ENCODE measurements at regions not wholly inside any gene's neighbourhood (a gene's known extent, or its start where the extent isn't known, plus 50 kb on each side); places are given as distances from the start of the nearest gene placed in this dataset.

DNA sequence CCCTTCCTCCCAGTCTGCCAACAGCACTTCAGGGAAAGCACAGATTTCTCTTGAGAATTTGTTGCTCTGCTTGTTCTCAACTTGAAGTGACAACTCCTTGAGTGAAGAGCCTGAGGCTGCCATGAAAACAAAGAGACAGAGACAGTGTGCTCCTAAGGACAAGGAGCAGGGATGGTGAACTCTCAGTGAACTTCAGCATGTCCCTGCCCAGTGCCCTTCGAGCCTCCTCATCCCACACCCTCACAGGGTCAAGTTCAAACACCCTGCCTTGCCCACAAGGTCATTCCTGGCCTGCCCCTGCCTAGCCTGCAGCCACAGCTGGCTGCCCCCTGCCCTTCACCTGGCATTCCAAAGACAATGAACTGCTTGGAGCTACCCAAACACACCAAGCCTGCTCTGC lies 343.5 kb upstream of the KLHL29 start:
- Histone ChIP-seq H3K9me2 (ENCODE audit: insufficient read depth) (no peaks in the 10 kb centered on the region), H3K36me3 (ENCODE audit: control insufficient read depth in 1 of 2, insufficient read depth in 2 of 2, low read length in 2 of 2) (no peaks in the 10 kb centered on the region), H3K9ac (ENCODE audit: low read length) (no peak overlapping the region), H3K27me3 (ENCODE audit: insufficient read depth, low read length) (peaks cover 3% of the 10 kb centered on the region; the same call in 1 of the 2 replicates), H3K4me1 (ENCODE audit: control insufficient read depth in 1 of 2, insufficient read depth in 2 of 2, low read length in 2 of 2) (no peaks in the 10 kb centered on the region), H2AFZ (ENCODE audit: low read depth, low read length, poor library complexity, severe bottlenecking) (no peak overlapping the region), H3K4me2 (ENCODE audit: low read length) (no peak overlapping the region), H3K27ac (ENCODE audit: low read depth, low read length) (no peak overlapping the region), H3K9me3 (ENCODE audit: control insufficient read depth in 1 of 2, insufficient read depth in 1 of 2, low read depth in 1 of 2, low read length in 2 of 2) (no peaks in the 10 kb centered on the region), H3K4me3 (replicated peaks in 1 of 2; ENCODE audit: low read depth in 1 of 2, low read length in 2 of 2) (no peak overlapping the region), H3K79me2 (ENCODE audit: insufficient read depth, low read length) (no peaks in the 10 kb centered on the region), H4K20me1 (ENCODE audit: insufficient read depth) (no peaks in the 10 kb centered on the region)
- ChIA-PET RAD21 (ENCODE audit: low non-redundant PET in 1 of 2, low total read pairs in 2 of 2, uncharacterized antibody in 2 of 2, unreplicated experiment in 2 of 2) (no interaction called here), CTCF (no interaction called here), POLR2A (no interaction called here)
- no TSS peak for BruUV-seq (replicated peaks)
- no peak for ATAC-seq
- DNase-seq (ENCODE audit: low read depth, low spot score): no peak
- TF ChIP-seq, protein P1, sequence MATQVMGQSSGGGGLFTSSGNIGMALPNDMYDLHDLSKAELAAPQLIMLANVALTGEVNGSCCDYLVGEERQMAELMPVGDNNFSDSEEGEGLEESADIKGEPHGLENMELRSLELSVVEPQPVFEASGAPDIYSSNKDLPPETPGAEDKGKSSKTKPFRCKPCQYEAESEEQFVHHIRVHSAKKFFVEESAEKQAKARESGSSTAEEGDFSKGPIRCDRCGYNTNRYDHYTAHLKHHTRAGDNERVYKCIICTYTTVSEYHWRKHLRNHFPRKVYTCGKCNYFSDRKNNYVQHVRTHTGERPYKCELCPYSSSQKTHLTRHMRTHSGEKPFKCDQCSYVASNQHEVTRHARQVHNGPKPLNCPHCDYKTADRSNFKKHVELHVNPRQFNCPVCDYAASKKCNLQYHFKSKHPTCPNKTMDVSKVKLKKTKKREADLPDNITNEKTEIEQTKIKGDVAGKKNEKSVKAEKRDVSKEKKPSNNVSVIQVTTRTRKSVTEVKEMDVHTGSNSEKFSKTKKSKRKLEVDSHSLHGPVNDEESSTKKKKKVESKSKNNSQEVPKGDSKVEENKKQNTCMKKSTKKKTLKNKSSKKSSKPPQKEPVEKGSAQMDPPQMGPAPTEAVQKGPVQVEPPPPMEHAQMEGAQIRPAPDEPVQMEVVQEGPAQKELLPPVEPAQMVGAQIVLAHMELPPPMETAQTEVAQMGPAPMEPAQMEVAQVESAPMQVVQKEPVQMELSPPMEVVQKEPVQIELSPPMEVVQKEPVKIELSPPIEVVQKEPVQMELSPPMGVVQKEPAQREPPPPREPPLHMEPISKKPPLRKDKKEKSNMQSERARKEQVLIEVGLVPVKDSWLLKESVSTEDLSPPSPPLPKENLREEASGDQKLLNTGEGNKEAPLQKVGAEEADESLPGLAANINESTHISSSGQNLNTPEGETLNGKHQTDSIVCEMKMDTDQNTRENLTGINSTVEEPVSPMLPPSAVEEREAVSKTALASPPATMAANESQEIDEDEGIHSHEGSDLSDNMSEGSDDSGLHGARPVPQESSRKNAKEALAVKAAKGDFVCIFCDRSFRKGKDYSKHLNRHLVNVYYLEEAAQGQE (IDR thresholded peaks at IDR 0.05; ENCODE audit: low read depth): no peak
- TF ChIP-seq POLR2AphosphoS5 (IDR thresholded peaks at IDR 0.05; ENCODE audit: low read depth, low read length) (no peak), EZH2phosphoT487 (IDR thresholded peaks at IDR 0.05; ENCODE audit: borderline replicate concordance) (no peak), ELF1 (IDR thresholded peaks at IDR 0.05; ENCODE audit: borderline replicate concordance, low read depth) (no peak), CEBPB (IDR thresholded peaks at IDR 0.05; ENCODE audit: low read depth) (no peak), ZNF274 (IDR thresholded peaks at IDR 0.05; ENCODE audit: low read depth, low read length) (no peak), EGR1 (IDR thresholded peaks at IDR 0.05; ENCODE audit: low read depth) (no peak), POLR2A (IDR thresholded peaks at IDR 0.05; ENCODE audit: borderline replicate concordance, extremely low read depth, insufficient read depth, insufficient read length) (no peak), EZH2 (IDR thresholded peaks at IDR 0.05) (no peak), JUND (IDR thresholded peaks at IDR 0.05) (no peak), RAD21 (IDR thresholded peaks at IDR 0.05; ENCODE audit: low read depth) (no peak), SIN3A (IDR thresholded peaks at IDR 0.05; ENCODE audit: low read depth) (no peak)
- TF ChIP-seq, protein P2, sequence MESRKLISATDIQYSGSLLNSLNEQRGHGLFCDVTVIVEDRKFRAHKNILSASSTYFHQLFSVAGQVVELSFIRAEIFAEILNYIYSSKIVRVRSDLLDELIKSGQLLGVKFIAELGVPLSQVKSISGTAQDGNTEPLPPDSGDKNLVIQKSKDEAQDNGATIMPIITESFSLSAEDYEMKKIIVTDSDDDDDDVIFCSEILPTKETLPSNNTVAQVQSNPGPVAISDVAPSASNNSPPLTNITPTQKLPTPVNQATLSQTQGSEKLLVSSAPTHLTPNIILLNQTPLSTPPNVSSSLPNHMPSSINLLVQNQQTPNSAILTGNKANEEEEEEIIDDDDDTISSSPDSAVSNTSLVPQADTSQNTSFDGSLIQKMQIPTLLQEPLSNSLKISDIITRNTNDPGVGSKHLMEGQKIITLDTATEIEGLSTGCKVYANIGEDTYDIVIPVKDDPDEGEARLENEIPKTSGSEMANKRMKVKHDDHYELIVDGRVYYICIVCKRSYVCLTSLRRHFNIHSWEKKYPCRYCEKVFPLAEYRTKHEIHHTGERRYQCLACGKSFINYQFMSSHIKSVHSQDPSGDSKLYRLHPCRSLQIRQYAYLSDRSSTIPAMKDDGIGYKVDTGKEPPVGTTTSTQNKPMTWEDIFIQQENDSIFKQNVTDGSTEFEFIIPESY (IDR thresholded peaks at IDR 0.05; ENCODE audit: extremely low read depth, insufficient replicate concordance, low read length): no peak
- TF ChIP-seq, protein P3, sequence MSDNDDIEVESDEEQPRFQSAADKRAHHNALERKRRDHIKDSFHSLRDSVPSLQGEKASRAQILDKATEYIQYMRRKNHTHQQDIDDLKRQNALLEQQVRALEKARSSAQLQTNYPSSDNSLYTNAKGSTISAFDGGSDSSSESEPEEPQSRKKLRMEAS (IDR thresholded peaks at IDR 0.05): no peak
- intact Hi-C loops (cut with micrococcal nuclease): no loop called here
